ENCODE measurements at regions not wholly inside any gene's neighbourhood (a gene's known extent, or its start where the extent isn't known, plus 50 kb on each side); places are given as distances from the start of the nearest gene placed in this dataset.
"Not testable (repeated sequence)": the region's sequence is repeated elsewhere in the genome, so short reads cannot be mapped to it uniquely, and the experiment has no call there.

DNA sequence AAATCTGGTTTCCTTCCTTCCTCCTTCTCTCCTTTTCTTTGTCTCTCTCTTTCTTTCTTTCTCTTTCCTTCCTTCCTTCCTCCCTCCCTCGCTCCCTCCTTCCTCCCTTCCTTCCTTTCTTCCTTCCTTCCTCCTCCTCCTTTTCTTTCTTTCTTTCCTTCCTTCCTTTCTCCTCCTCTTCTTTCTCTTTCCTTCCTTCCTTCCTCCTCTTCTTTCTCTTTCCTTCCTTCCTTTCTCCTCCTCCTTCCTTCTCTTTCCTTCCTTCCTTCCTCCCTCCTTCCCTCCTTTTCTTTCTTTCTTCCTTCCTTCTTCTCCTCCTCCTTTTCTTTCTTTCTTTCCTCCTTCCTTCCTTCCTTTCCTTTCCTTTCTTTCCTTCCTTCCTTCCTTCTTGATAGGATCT lies 61.2 kb downstream of the VIP start:
- no peak for DNase-seq (ENCODE audit: low read depth, low spot score)

DNA sequence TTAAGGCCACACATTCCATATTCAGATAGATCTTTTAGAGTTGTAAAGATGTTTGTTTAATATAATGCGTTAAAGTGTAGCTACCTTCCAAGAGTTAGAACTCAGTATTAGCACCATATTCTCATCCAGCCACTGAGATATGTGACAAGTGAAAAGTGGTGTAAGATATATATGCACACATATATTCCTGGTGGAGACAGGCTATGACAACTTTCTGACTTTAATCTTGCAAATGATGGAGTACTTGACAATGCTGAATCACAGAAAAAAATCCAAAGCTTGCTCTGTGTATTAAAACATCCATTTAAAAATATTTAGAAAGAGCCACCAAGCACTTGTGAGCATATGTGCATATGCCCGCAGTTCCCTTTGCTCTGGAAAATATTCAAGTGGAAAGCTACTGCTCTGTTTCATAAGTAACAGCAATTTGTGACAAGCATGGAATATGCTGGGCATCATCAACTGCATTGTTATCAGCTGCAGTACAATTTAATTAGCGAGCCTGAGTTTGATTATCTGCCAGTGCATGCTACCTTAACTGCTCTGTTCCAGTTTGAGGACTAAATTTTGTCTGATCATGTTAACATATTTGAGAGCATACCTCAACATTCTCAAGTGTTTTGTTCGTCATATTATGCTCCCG lies 64.8 kb downstream of the VIP start:
- DNase-seq (ENCODE audit: low read depth, low spot score) = no peak

- no peak for DNase-seq (ENCODE audit: low read depth, low spot score)
These were observed 65.5 kb downstream of the VIP start for GRCh38 chr6:152816055-152816454.

- DNase-seq (ENCODE audit: low read depth, low spot score) = peak; percentile 17
These were observed 70.9 kb downstream of the VIP start for GRCh38 chr6:152821525-152821924.

GRCh38 chr6:152824666-152825065 lies 74.1 kb downstream of the VIP start:
- DNase-seq (ENCODE audit: low read depth, low spot score) = no peak

DNA sequence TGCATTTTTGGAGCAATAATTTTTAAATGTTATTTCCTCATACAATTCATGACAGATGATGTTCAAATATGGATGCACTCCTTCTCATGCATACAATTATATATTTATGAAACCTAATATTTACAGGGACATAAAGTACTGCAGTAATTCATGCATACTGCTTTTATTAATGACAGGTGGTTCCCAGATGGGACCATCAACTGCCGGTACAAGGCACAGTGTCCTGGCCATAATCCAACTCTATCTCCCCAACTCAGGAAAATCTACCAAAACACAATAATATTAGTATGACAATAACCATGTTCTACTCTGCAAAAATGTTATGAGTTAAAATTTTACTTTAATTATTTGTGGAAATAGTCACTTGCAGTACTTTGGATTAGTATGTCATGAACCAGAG lies 77.8 kb downstream of the VIP start:
- no peak for DNase-seq (ENCODE audit: low read depth, low spot score)

- not testable (repeated sequence) for DNase-seq (ENCODE audit: low read depth, low spot score)
These were observed 83.8 kb downstream of the VIP start for GRCh38 chr6:152834366-152834765.

DNA sequence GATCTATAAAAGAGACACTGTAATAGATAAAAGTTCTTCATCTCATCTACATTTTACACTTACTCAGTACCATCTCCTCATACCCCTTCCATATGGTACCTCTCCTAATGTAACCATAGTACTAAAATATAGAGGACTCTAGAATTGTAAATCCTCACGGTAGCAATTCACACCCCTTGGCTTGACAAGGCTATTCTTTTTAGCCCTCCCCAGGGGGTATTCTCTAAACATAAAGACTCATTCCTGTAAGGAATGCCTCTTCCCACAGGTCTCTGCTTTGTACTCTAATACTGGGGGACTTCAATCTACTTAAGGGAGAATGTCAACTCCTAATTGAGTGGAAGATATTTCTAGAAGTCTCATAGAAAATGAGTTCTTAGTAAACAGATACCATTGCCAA lies 85.9 kb downstream of the VIP start:
- DNase-seq (ENCODE audit: low read depth, low spot score) = peak; percentile 28

GRCh38 chr6:152845421-152845820 lies 94.8 kb downstream of the VIP start:
- DNase-seq (ENCODE audit: low read depth, low spot score) = no peak

DNA sequence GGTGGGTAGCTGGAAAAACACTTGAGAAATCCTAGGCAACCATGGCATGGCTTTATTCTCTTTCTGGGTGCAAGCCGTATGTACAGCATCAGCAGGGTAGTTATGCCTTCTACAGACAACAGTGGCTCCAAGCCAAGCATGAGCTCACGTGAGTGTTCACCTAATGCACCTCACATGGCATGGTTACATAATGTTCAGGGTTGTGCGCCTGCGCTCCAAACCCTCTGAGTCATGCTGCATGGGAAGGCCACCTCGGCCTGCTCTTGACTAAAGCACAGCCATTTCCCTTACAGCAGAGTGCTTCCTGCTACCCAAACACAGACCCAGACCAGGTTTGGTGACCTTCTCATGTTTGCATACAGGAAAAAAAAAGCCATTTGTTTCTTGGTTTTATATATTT lies 96.2 kb downstream of the VIP start:
- no peak for DNase-seq (ENCODE audit: low read depth, low spot score)

GRCh38 chr6:152848919-152849318 lies 98.3 kb downstream of the VIP start:
- no peak for DNase-seq (ENCODE audit: low read depth, low spot score)

DNA sequence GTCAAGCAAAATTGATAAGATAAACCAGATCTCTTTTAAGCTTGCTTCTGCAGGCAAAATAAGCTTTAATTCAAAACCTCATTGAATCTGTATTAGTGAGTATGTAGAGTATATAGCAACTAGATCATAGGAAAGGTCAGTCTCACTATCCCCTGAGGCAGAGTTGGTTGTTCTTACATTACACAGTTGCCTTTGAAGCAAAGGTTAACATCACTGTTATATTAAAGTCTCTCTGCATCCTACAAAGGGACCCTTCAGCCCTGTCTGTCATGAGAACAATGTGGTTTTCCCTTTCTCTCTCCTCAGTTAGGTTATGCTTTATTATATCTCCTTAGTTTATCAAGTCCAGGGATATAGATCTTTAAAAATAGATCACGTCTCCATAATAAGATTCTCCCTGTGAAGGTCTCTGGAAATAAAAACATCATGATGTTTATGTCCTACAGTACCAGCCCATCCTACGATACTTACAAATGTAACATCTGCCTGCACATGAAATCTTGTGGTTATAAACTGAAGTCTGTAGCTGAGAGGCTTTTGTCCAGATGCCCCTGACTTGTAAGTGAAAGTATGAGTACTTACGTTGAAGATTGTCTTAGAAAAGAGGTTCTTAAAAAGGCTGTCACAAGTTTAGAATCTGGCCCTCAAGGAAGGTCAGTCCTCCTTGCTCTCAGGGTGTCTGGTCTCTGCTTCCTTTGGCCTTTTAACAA lies 103.6 kb downstream of the VIP start:
- no peak for DNase-seq (ENCODE audit: low read depth, low spot score)

DNA sequence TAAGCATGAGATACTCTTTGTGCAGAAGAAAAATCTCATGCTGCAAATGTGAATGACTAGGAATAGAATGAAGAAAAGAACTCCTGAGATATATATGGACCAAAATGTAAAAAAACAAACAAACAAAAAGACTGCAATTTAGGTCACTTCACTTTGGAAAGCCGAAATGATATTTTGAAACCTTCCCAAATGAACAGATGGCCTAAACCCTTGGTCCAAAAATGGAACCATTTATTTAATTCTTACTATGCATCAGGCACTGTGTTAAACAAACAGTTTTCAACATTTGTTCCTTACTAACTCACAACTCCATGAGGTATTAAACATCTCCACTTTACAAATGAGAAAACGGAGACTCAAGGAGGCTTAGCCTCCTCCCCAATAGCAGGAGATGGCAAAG lies 107.5 kb downstream of the VIP start:
- DNase-seq (ENCODE audit: low read depth, low spot score) = no peak

DNA sequence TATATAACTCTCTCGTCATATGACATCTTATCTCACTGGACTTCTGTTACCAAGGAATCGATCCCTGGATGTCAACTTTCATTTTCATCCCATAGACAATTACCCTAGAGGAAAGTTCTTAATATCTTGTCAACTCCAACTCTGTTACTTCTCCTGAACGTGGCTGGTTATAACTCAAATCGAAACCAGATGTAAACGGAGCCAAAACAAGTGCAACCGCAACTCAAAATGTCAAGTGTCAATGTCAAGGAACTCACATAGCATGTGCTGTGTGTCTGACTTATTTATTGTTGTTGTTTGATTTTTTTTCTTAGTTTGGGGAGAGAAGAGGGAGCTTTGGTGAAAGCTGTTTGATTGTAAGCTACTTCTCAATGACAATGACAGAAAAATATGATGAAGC lies 108.6 kb downstream of the VIP start:
- DNase-seq (ENCODE audit: low read depth, low spot score) = no peak

- no peak for DNase-seq (ENCODE audit: low read depth, low spot score)
These were observed 113.2 kb downstream of the VIP start for GRCh38 chr6:152863618-152864326.

GRCh38 chr6:152874267-152874666 lies 108.6 kb downstream of the FBXO5 start:
- no peak for DNase-seq (ENCODE audit: low read depth, low spot score)

- no peak for DNase-seq (ENCODE audit: low read depth, low spot score)
These were observed 107.8 kb downstream of the FBXO5 start for GRCh38 chr6:152874846-152875568.

GRCh38 chr6:152879681-152880080 lies 103.2 kb downstream of the FBXO5 start:
- no peak for DNase-seq (ENCODE audit: low read depth, low spot score)

DNA sequence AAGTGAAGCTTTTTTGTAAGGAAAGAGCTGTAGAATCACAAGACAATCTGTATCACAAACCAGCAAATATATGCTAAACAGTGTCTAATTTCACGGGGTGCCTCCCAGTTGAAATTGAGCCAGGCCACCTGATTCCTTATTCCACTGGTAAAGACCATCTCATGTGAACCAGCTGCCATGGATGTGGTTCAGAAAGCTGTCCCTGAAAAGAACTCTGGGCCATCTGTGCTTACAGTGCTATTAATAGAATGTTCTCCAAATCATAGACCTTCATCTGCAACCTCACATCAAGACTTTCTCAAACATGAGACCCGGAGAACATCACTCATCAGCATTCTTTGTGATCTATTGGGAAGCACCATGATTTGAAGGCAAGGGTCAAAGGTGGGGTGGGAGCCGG lies 89.7 kb downstream of the FBXO5 start:
- no peak for DNase-seq (ENCODE audit: low read depth, low spot score)

GRCh38 chr6:152896923-152897322 lies 85.9 kb downstream of the FBXO5 start:
- no peak for DNase-seq (ENCODE audit: low read depth, low spot score)

DNA sequence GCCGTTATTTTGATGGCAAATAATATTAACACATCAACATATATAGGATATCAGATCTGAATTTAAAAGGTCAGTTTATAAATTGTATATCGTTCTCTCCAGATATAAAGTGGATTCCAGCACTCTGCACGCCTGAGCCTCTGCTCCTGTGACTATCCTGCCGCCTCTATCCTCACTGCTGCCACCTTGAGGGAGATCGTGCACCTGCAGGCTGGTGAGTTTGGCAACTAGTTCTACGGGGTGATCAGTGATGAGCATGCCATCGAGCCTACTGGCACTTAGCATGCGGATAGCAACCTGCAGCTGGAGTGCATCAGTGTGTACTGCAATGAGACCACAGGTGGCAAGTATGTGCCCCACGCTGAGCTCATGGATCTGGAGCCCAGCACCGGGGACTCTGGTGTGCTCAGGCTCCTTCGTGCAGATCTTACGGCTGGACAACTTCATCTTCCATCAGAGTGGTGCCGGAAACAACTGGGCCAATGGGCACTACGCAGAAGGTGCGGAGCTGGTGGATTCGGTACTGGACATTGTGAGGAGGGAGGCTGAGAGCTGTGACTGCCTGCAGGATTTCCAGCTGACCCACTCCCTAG lies 84.9 kb downstream of the FBXO5 start:
- DNase-seq (ENCODE audit: low read depth, low spot score) = peak; percentile 30

DNA sequence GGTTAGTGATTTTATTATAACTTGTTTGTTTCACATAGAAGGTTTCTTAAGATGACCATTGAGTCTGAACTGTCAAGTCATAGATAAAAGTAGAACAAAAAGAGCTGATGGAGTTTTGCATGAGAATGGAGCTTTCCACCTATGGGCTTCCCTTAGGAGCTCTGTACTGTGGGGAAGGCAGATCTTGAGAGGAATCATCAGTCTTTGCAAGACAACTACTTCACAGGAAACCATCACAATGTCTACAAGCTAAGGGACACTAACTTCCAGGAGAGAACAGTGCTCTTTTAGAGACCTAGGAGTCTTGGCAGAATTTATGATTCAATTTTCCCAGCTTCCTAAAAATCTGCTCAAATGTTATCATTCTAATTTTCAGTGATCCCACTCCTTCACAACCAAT lies 78.2 kb downstream of the FBXO5 start:
- no peak for DNase-seq (ENCODE audit: low read depth, low spot score)

Measured in iPS DF 19.7 (cell line).